ENCODE measurements at regions not wholly inside any gene's neighbourhood (a gene's known extent, or its start where the extent isn't known, plus 50 kb on each side); places are given as distances from the start of the nearest gene placed in this dataset.

- Histone ChIP-seq H3K4me1 (no peaks in the 10 kb centered on the region), H3K27me3 (peaks cover 0 to 8% (median 0%) of the 10 kb centered on the region in 9 donors), H3K4me3 (no peak overlapping the region), H3K36me3 (no peaks in the 10 kb centered on the region), H3K9me3 (no peaks in the 10 kb centered on the region), H3K27ac (no peak overlapping the region)
- TF ChIP-seq POLR2A (IDR thresholded peaks at IDR 0.05), result no peak
- TF ChIP-seq, protein P1, sequence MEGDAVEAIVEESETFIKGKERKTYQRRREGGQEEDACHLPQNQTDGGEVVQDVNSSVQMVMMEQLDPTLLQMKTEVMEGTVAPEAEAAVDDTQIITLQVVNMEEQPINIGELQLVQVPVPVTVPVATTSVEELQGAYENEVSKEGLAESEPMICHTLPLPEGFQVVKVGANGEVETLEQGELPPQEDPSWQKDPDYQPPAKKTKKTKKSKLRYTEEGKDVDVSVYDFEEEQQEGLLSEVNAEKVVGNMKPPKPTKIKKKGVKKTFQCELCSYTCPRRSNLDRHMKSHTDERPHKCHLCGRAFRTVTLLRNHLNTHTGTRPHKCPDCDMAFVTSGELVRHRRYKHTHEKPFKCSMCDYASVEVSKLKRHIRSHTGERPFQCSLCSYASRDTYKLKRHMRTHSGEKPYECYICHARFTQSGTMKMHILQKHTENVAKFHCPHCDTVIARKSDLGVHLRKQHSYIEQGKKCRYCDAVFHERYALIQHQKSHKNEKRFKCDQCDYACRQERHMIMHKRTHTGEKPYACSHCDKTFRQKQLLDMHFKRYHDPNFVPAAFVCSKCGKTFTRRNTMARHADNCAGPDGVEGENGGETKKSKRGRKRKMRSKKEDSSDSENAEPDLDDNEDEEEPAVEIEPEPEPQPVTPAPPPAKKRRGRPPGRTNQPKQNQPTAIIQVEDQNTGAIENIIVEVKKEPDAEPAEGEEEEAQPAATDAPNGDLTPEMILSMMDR (IDR thresholded peaks at IDR 0.05), result no peak
- 84 to 92% (median 86%) methylated on average over 15 of the region's 15 CpGs for WGBS, 4 donors
- intact Hi-C loops (cut with DNase I), result no loop called here
- no peak for DNase-seq
- no peak for ATAC-seq
Measured at GRCh38 chr18:78689606-78690005, 290.0 kb upstream of the SALL3 start.

GRCh38 chr18:78692105-78692504 is 287.5 kb upstream of the SALL3 start:
- Histone ChIP-seq H3K27ac (no peak overlapping the region), H3K27me3 (peaks cover 0 to 8% (median 0%) of the 10 kb centered on the region in 9 donors), H3K9me3 (no peaks in the 10 kb centered on the region), H3K4me1 (no peaks in the 10 kb centered on the region), H3K36me3 (no peaks in the 10 kb centered on the region), H3K4me3 (no peak overlapping the region)
- TF ChIP-seq POLR2A (IDR thresholded peaks at IDR 0.05), result no peak
- TF ChIP-seq, protein P1 (IDR thresholded peaks at IDR 0.05), result no peak
- intact Hi-C loops (cut with DNase I), result no loop called here
- ATAC-seq (no peak), DNase-seq (no peak)
- WGBS, 4 donors, result 61 to 79% (median 68%) methylated on average over 1 of the region's 1 CpG

- no peak for TF ChIP-seq POLR2A (IDR thresholded peaks at IDR 0.05)
- TF ChIP-seq, protein P1 (IDR thresholded peaks at IDR 0.05), result no peak
- Histone ChIP-seq H3K9me3 (no peaks in the 10 kb centered on the region), H3K27ac (no peak overlapping the region), H3K4me3 (no peak overlapping the region), H3K36me3 (no peaks in the 10 kb centered on the region), H3K4me1 (no peaks in the 10 kb centered on the region), H3K27me3 (peaks cover 0 to 8% (median 0%) of the 10 kb centered on the region in 9 donors)
- 79 to 86% (median 83%) methylated on average over 7 of the region's 7 CpGs for WGBS, 4 donors
- DNase-seq, result no peak
- no peak for ATAC-seq
- intact Hi-C loops (cut with DNase I), result no loop called here
Measured at GRCh38 chr18:78693429-78693828, 286.2 kb upstream of the SALL3 start.

- WGBS, 4 donors, result 82 to 89% (median 85%) methylated on average over 21 of the region's 21 CpGs
- Histone ChIP-seq H3K27me3 (peaks cover 0 to 22% (median 0%) of the 10 kb centered on the region in 9 donors), H3K4me1 (no peaks in the 10 kb centered on the region), H3K9me3 (no peaks in the 10 kb centered on the region), H3K27ac (no peak overlapping the region), H3K4me3 (no peak overlapping the region), H3K36me3 (no peaks in the 10 kb centered on the region)
- no peak for TF ChIP-seq POLR2A (IDR thresholded peaks at IDR 0.05)
- TF ChIP-seq, protein P1 (IDR thresholded peaks at IDR 0.05), result no peak
- ATAC-seq (no peak), DNase-seq (no peak)
- intact Hi-C loops (cut with DNase I), result no loop called here
Measured at GRCh38 chr18:78696698-78697435, 282.8 kb upstream of the SALL3 start.

Measured in heart left ventricle (tissue), 16 donors.